HG03108 (cell line): ENCODE measurements at regions not wholly inside any gene's neighbourhood (a gene's known extent, or its start where the extent isn't known, plus 50 kb on each side); places are given as distances from the start of the nearest gene placed in this dataset.

ENCODE experiments used
- ATAC-seq: cut with Tn5 transposase; IDR thresholded peaks from one replicate; pipeline ENCODE4 v1.9.1; 2021; ENCODE audit warnings: moderate library complexity; ENCODE audit not compliant: unreplicated experiment

GRCh38 chr2:82652117-82652516 is 1807.0 kb downstream of the SUCLG1 start:
- ATAC-seq, result no peak

DNA sequence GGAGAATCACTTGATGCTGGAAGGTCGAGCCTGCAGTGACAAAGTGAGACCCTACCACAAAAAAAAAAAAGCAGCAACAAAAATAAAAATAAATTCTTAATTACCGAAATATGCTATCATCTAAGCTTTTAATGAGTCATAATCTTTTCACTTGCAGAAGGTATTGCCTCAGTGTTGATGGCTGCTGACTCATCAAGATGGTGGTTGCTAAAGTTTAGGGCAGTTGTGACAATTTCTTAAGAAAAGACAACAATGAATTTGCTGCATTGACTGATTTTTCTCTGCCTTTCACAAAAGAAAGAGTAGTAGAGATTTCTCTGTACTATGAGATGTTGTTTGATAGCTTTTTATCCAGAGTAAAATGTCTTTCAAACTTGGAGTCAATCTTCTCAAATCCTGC is 1809.0 kb downstream of the SUCLG1 start:
- no peak for ATAC-seq

GRCh38 chr2:82641598-82642180 is 1817.4 kb downstream of the SUCLG1 start:
- ATAC-seq, result no peak

- no peak for ATAC-seq
Observed at GRCh38 chr2:82636402-82637020, 1822.6 kb downstream of the SUCLG1 start.

DNA sequence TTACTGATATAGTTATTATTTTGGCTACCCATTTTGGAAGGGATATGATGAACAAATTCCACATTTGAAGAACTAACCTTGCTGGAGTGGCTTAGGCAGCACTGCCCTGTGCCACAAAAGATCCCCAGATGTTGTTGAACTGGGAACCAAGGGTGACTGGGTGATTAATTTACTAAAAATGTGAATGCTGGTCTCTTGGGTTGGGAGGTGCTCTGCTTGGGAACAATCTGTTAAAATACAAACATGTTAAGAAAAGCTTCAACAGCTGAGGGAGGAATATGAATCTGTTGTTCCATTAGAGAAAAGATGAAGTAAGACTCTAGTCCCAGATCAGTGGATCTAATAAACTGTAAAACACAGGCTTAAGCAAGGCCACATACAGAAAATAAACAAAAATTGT is 1860.1 kb downstream of the SUCLG1 start:
- no peak for ATAC-seq

- ATAC-seq, result no peak
Observed at GRCh38 chr2:82596581-82596980, 1862.5 kb downstream of the SUCLG1 start.

- ATAC-seq, result no peak
Observed at GRCh38 chr2:82591718-82592117, 1867.4 kb downstream of the SUCLG1 start.

- no peak for ATAC-seq
Observed at GRCh38 chr2:82576656-82577055, 1882.4 kb downstream of the SUCLG1 start.

- no peak for ATAC-seq
Observed at GRCh38 chr2:82539280-82539621, 1919.8 kb downstream of the SUCLG1 start.

GRCh38 chr2:82538590-82539279 is 1920.3 kb downstream of the SUCLG1 start:
- ATAC-seq, result no peak

- no peak for ATAC-seq
Observed at GRCh38 chr2:82528288-82528687, 1930.8 kb downstream of the SUCLG1 start.

DNA sequence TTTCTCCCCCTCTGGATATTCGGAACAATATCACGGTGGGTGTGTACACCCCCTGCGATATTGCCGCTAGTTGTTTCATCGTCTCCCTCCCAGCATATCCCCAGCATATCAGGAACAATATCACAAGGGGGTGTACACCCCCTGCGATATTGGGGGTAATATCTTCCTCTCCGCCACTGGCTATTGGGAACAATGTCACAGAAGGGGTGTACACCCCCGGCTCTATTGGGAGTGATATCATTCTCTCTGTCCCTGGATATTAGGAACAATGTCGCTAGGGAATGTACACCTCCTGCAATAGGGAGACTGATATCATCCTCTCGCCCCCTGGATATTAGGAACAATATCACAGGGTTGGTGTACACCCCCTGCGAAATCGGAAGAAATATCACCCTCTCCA is 1932.0 kb downstream of the SUCLG1 start:
- no peak for ATAC-seq

GRCh38 chr2:82526277-82526676 is 1932.8 kb downstream of the SUCLG1 start:
- ATAC-seq, result no peak

DNA sequence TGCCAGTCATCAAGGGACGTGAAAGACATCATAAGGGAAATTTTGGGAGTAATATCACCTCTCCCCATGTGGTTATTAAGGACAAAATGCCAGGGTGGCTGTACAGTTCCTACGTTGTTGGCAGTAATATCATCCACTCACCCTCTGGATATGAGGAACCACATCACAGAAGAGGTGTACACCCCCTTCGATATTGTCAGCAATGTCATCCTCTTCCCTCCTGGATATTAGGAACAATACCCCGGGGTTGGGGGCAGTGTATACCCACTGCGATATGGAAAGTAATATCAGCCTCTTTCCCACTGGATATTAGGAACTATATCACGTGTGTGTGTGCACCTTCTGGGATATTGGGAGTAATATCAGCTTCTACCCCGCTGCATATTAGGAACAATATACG is 1933.3 kb downstream of the SUCLG1 start:
- no peak for ATAC-seq

DNA sequence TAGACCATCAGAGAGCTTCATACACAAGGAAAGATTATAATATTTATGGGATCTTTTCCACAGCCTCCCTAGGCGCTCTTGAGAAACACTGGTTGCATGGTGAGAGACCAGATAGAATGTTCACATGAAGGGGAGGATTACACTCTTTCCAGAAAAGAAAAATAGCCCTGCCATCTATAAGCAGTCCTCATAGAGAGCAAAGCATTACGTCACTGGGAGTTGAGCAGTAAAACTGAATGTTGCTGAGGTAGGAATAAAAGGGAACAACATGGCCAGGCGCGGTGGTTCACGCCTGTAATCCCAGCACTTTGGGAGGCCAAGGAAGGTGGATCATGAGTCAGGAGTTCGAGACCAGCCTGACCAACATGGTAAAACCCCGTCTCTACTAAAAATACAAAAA is 1934.3 kb downstream of the SUCLG1 start:
- ATAC-seq, result no peak

DNA sequence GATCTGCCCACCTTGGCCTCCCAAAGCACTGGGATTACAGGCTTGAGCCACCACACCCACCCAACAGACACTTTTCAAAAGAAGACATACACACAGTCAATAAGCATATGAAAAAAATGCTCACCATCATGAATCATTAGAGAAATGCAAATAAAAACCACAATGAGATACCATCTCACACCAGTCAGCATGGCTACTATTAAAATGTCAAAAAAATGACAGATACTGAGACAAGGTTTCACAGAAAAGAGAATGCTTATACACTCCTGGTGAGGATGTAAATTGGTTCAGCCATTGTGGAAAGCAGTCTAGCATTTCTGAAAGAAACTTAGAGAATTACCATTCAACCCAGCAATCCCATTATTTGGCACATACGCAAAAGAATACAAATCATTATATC is 1947.2 kb downstream of the SUCLG1 start:
- no peak for ATAC-seq

GRCh38 chr2:82508702-82509101 is 1950.4 kb downstream of the SUCLG1 start:
- no peak for ATAC-seq

DNA sequence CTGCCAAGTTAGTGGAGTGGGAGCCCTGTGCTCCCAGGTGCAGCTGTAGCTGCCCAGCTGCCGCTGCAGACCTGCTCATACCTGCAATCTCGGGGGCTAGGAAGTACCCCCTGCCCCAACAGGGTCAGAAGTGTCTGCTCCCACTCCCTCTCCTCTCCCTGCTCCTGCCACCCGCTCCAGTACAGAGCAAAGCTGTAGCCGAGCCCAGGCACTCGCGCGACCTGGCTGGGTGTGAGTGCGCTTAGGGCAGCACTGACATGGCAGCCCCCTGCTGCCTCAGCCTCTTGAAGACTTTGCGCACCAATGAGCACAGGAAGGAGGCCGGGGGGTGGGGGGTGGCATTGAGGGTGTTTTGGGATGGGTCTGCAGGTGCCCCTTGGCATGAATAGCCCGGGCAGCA is 1951.4 kb downstream of the SUCLG1 start:
- no peak for ATAC-seq

GRCh38 chr2:82501217-82501616 is 1957.9 kb downstream of the SUCLG1 start:
- ATAC-seq, result no peak

DNA sequence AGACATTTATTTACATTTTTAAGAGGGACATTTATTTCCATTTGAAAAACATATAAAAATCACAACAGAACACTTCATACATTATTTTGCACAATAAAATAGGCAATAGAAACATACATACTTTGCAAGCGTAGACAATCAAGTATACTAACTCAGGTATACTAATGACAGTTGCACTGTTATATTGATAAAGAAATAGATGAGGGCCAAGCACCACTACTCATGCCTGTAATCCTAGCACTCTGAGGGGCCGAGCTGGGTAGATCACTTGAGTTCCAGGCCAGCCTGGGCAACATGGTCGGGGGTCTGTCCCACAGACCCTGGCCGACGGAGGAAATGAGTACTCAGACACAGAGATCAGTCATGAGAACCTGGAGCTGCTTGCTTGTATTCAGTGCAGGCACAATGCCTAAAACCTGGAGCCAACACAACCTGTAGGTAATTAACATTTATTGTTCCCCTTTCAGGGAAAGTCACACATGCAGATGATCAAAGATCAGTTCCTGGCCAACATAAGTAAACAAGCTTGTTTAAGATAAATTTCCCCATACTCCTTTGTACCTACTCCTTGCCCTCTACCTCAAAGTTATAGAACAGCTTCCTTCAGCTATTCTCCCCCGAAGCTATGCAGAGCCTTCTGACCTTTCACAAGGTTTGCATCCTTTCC is 1960.2 kb downstream of the SUCLG1 start:
- no peak for ATAC-seq

GRCh38 chr2:82494739-82495138 is 1964.3 kb downstream of the SUCLG1 start:
- no peak for ATAC-seq

DNA sequence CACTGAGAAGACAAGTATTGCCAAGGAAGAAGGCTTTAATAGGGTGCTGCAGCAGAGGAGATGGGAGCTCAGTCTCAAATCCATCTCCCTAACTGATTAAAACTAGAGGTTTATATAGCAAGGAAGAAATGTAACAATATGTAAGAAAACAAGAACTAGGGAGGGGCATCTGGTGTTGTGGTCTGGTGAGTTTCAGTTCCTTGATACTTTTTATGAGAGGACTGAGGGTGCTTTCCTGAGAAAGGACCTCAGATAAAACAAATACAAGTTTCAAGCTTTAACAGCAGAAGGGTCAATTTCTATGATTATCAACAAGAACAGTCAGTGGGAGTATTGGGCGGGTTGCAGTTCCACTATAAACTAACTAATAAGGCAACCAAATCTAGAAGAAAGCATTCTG is 1967.5 kb downstream of the SUCLG1 start:
- ATAC-seq, result no peak
